ENCODE measurements at regions not wholly inside any gene's neighbourhood (a gene's known extent, or its start where the extent isn't known, plus 50 kb on each side); places are given as distances from the start of the nearest gene placed in this dataset.

DNA sequence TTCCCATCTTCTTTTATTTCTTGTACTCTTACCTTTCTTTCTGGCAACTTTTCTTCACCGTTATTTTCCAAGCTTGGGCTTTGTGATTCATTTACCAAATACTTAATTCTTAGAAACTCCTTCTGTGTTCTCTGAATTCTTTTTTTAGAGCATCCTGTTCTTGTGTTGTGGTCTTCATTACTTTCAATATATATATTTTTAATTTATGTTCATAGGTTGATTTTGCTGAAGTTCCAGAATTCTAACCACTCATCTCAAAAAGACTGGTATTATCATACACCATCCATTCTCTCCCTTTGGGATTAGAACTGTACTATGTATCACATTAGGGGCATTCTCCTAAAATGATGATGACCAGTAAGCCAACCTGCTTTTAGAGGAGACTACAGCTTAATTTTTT is 362.3 kb upstream of the CBLB start:
- no peak for DNase-seq

DNA sequence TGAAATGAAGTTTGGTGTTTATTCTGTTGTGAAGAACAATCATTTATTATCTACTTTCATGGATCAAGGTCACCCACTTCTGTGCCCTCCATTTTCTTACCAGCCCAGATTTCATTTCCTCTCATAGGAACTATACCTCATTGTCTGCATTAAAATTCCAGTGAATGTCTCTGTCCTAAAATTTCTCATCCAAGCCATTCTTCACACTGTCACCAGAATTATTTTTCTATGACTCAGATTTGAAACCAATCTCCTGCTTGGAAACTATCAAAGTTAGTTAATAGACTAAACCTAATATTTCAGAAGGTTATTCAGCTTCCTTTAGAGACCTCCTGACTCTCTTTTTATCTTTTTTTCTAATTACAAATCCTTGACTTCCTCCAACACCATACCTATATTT is 364.1 kb upstream of the CBLB start:
- DNase-seq = no peak

DNA sequence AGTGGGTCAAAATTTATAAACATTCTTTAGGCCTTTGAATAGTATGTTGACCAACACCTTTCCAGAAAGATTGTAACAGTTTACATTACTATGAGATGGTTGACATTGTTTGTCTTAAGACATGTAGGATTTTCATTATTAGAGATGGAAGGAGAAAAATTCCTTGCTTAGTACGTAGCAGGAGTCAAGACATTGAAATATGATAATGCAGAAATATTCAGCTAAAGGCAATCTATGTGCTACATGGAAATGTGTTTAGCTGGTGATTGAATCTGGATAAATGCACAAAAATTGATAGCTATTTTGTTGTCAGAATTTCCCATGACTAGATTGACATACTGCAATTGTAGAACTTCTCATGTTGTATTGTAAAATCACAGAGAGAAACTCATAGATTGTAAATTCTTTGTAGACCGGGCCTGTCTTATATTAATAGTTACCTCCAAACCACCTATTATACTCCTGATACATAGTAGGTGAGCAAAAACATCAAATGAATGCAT is 370.4 kb upstream of the CBLB start:
- no peak for DNase-seq

DNA sequence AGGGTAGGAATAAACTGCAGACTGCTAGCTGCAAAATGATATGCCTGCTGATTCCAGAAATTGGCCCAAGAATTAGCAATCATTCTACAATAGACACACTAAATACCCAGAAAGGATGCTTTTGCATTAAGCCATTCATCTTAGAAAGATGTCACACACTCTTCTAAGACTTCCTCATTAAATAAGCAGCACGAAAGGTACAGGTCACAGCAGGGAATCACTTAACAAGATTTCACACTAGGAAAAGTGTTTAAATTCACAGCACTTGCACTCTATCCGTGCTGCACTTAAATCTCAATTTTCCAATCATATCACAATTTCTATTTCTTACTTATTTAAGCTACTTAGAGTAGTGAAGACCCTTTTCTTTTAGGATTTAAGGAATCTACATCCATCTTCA is 372.8 kb upstream of the CBLB start:
- no peak for DNase-seq

GRCh38 chr3:106242781-106243180 is 374.0 kb upstream of the CBLB start:
- no peak for DNase-seq

DNA sequence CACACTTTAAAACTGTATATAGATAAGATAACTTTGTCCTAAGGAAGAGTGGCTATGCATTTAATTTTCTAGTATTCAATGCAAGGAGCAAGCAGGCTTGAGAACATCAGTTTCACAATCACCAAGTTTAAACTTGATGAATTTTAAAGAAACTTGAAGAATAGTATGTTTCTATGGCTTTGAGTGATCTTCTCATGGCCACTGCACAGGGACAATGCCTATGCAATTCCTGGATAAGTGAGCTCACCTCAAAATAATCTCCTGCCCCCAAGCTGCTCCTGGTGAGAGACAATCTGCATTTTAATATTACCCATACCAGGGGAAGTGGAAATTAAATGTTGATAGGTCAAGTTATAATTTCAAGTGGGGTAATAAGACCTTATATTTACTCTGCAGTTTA is 376.6 kb upstream of the CBLB start:
- DNase-seq = no peak

GRCh38 chr3:106247902-106248684 is 379.3 kb upstream of the CBLB start:
- DNase-seq = no peak

- DNase-seq = no peak
These were observed 380.3 kb upstream of the CBLB start for GRCh38 chr3:106249159-106249558.

DNA sequence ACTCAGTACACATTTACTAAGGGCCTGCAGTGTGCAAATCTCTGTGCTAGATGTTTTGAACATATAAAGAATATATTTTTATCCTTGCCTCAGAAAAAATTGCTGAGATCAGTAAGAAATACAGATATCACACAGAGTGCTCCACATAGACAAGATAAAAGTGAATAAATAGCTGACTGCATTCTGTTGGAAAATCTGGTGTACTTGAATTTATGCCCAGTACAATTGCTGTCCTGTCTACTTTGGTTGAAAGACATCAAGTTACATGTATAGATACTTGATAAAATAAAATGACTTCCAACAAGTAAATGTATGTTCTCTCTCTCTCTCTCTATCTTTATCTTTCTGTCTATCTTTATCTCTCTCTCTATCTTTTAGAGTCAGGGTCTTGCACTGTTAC is 381.2 kb upstream of the CBLB start:
- DNase-seq = no peak

- no peak for DNase-seq
These were observed 382.5 kb upstream of the CBLB start for GRCh38 chr3:106251160-106251892.

DNA sequence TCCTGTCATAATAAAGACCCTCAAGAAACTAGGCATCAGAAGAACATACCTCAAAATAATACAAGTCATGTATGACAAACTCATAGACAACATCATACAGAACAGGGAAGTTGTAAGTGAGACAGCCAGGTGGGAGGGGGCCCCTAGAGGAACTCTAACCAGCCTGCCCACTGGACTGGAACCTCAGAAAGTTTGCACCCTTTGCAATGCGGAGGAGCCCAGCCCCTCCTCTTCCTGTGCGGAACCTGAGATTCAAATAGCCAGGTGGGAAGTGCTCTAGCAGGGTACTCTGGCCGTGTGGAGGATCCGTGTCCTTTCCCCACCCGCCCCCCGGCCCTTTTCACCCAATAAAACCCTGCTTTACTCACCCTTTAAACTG is 387.0 kb upstream of the CBLB start:
- no peak for DNase-seq

GRCh38 chr3:106256249-106256957 is 387.6 kb upstream of the CBLB start:
- no peak for DNase-seq

DNA sequence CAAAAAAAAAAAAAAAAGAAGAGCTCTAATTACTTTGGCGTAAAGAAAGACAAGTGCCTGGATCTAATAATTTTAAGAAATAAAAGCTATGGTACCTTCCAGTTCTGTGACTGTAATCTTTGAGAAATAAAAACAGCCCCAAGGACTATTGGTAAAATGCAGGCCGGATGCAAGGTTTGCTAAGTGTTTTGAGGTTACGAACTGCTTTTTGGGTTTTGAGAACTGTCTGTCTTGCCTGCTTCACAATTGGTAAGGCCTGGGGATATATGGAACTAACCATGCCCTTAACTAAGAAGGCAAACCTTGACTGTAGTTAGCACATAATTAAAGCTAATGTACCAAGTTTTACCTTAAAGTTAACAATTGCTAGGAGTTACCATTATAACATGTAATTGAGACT is 388.4 kb upstream of the CBLB start:
- DNase-seq = no peak

DNA sequence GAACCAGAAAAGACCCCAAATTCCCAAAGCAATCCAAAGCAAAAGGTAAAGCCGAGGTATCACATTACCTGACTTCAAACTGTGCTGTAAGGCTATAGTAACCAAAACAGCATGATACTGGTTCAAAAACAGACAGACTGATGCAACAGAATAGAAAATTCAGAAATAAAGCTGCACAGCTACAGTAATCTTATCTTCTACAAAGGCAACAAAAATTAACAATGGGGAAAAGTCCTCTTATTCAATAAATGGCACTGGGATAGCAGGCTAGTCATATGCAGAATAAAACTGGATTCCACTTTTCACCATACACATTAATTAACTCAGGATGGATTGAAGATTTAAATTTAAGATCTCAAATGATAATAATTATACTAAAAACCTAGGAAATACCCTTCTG is 392.6 kb upstream of the CBLB start:
- no peak for DNase-seq

DNA sequence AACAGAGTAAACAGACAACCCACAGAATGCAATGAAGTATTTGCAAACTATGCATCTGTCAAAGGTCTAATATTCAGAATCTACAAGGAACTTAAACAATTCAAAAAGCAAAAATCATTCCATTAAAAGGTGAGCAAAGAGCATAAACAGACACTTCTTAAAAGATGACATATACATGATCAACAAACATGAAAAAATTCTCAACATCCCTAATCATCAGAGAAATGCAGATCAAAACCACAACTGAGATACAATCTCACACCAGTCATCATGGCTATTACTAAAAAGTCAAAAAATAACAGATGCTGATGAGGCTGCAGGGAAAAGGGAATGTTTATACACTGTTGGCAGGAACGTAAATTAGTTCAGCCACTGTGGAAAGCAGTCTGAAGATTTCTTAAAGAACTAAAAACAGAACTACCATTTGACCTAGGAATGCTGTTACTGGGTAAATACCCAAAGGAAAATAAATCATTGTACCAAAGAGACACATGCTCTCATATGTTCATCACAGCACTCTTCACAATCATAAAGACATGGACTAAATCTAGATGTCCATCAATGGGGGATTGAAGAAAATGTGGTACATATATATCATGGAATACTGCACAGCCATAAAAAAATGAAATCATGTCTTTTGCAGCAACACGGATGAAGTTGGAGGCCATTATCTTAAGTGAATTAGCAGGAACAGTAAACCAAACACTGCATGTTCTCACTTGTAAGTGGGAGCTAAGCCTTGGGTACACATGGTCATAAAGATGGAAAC is 393.3 kb upstream of the CBLB start:
- DNase-seq = no peak

DNA sequence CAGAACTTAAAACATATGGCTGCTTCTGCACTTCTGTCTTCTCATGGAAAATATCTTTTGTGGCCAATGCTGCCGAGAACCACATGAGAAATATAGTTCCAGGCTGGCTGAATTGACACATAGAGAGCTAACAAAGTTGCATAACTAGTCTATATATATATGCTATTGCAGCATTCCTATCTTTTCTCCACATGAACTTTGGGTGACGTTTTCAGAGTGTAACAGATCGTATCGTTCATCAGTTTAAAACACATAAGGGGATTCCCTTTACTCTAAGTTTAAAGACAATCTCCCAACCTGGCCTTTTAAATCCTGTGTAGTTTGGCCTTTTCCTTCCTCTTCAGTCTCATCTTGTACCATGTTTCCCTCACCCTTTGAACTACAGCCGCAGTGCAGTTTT is 394.2 kb upstream of the CBLB start:
- DNase-seq = no peak

DNA sequence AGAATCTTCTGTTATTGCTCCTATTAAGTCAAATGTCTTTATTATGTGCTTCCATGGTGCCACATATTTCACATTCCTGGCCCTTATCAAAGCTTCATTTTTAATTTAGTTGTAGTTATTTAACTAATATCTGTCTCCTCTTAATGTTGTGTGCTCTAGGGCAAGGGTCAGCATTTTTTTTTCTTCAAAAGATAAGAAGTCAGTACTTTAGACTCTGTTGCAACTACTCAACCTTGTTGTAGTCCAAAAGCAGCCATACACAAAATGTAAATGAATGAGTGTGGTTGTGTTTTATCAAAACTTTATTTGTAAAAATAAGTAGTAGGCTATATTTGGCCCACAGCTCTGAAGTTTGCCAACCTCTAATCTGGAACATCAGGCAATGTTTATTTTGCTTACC is 394.7 kb upstream of the CBLB start:
- DNase-seq = no peak

- no peak for DNase-seq
These were observed 396.9 kb upstream of the CBLB start for GRCh38 chr3:106265704-106266103.

DNA sequence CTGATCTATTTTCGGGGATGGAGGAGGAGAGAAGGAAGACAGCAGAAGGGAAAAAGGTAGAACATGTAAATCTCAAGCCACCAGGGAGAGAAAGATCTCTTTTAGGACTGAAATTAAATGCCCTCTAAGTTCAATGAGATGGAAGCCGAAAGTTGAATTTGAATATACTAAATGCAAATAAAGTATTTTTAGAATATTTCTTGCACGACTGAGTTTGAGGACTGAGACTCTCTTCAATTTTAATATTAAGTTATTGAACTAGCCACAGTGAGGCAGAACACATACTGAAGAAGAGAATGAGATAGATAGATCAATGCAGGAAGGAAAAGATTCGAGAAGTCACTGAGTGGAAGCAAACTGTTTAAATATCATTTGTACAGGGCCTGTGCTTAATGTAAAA is 399.9 kb upstream of the CBLB start:
- DNase-seq = no peak

DNA sequence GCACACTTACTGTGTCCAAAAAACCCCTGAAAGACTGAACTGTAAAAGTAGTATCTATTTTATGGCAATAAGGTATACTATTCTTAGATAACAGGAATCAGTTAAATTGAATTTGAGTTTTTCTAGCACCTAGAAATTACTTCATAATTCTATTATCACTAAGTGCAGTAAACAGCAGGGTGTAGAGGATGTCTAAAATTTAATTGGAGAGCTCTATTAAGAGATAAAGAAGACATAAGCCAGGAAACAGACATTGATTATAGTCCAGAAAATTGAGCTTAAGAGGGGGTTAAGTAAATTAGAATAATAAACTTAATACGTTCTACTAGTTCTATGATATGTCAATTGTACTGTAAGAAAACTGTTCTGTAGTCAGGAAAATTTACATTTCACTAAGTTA is 403.5 kb upstream of the CBLB start:
- DNase-seq = no peak

GRCh38 chr3:106275592-106275991 is 406.8 kb upstream of the CBLB start:
- no peak for DNase-seq

- no peak for DNase-seq
These were observed 407.3 kb upstream of the CBLB start for GRCh38 chr3:106276151-106276550.
